ENCODE measurements at regions not wholly inside any gene's neighbourhood (a gene's known extent, or its start where the extent isn't known, plus 50 kb on each side); places are given as distances from the start of the nearest gene placed in this dataset.

DNA sequence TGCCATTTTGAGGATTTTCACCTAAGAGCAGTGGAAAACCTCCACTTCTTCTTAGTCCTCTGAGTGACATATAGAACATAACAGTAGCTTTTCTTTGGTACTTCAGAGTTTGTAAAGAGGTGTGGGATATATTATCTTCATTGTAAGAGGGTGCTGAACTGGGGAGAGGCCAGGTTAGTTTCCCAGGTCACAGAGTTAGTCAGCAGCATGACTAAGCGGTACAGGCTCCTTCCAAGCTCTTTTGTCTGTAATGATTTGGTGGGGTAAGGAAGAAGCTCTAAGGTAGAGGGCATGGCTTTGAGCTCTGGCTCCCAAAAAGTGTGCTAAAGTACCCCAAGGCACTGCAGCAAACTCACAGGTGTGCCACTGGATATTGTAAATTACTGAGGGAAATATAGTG lies 325.0 kb upstream of the PLXNA2 start:
- intact Hi-C loops (cut with DNase I) = no loop called here
- Histone ChIP-seq H3K36me3 (no peaks in the 10 kb centered on the region), H3K27ac (no peak overlapping the region), H3K9me3 (no peaks in the 10 kb centered on the region), H3K27me3 (no peaks in the 10 kb centered on the region), H3K4me3 (no peak overlapping the region), H3K4me1 (no peaks in the 10 kb centered on the region)
- TF ChIP-seq, protein P1, sequence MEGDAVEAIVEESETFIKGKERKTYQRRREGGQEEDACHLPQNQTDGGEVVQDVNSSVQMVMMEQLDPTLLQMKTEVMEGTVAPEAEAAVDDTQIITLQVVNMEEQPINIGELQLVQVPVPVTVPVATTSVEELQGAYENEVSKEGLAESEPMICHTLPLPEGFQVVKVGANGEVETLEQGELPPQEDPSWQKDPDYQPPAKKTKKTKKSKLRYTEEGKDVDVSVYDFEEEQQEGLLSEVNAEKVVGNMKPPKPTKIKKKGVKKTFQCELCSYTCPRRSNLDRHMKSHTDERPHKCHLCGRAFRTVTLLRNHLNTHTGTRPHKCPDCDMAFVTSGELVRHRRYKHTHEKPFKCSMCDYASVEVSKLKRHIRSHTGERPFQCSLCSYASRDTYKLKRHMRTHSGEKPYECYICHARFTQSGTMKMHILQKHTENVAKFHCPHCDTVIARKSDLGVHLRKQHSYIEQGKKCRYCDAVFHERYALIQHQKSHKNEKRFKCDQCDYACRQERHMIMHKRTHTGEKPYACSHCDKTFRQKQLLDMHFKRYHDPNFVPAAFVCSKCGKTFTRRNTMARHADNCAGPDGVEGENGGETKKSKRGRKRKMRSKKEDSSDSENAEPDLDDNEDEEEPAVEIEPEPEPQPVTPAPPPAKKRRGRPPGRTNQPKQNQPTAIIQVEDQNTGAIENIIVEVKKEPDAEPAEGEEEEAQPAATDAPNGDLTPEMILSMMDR (IDR thresholded peaks at IDR 0.05) = no peak
- no peak for DNase-seq (ENCODE audit: low spot score in 2 of 2)

DNA sequence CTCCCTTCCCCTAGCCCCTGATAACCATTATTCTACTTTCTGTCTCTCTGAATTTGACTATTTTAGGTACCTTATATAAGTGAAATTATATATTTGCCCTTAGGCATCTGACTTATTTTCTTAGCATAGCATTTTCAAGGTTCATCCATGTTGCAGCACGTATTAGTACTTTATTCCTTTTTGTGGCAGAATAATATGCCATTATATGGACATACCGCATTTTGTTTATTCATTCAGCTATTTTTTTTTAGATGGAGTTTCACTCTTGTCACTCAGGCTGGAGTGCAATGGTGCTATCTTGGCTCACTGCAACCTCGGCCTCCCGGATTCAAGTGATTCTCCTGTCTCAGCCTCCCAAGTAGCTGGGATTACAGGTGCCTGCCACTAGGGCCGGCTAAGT lies 326.2 kb upstream of the PLXNA2 start:
- intact Hi-C loops (cut with DNase I) = no loop called here
- Histone ChIP-seq H3K9me3 (no peaks in the 10 kb centered on the region), H3K27ac (no peak overlapping the region), H3K4me3 (no peak overlapping the region), H3K36me3 (no peaks in the 10 kb centered on the region), H3K4me1 (no peaks in the 10 kb centered on the region), H3K27me3 (no peaks in the 10 kb centered on the region)
- TF ChIP-seq, protein P1 (IDR thresholded peaks at IDR 0.05) = no peak
- DNase-seq (ENCODE audit: low spot score in 2 of 2) = no peak

DNA sequence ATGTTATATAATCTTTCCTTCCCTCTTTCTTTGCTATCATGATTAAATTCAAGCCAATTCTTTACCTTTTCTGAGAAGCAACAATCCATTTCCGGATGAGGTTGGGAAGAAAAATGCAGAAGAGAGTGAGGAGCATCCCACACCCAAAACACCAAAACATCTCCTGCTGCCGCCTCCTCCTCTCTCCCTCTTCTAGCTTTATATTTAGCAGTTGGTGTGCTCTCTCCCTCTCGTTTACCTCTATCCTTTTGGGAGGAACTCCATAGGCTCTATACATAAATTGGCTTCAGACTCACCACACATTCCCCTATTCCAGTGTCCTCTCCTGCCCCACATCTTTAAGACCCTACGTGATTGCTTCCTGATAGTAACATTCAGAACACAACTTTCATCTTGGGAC lies 332.2 kb upstream of the PLXNA2 start:
- Histone ChIP-seq H3K4me3 (no peak overlapping the region), H3K4me1 (peaks cover 0 to 3% of the 10 kb centered on the region in 2 donors), H3K27me3 (no peaks in the 10 kb centered on the region), H3K36me3 (no peaks in the 10 kb centered on the region), H3K9me3 (no peaks in the 10 kb centered on the region), H3K27ac (no peak overlapping the region)
- intact Hi-C loops (cut with DNase I) = no loop called here
- TF ChIP-seq, protein P1 (IDR thresholded peaks at IDR 0.05) = no peak
- no peak for DNase-seq (ENCODE audit: low spot score in 2 of 2)

DNA sequence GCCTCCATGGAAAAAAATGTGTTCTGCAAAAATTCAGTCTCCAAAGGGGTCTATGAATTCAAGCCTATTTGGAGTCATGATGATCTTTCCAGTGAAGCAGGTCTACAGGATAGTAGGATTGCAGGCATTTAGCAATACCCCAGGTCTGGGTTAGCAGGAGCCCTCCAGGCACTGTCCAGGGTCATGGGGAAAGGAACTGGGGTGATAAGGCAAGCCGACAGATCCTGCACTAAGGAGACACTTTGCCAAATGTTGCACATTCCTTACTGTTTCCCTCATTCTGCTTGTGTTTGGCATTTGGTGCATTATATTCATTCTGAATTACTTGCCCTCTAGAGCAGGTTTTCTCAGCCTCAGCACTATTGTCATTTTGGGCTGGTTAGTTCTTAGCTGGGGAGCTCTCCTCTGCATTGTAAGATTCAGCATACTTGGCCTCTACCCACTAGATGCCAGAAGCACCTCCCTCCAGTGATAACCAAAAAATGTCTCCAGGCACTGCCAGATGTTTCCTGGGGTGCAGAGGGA lies 333.3 kb upstream of the PLXNA2 start:
- Histone ChIP-seq H3K4me3 (no peak overlapping the region), H3K27me3 (no peaks in the 10 kb centered on the region), H3K9me3 (no peaks in the 10 kb centered on the region), H3K36me3 (no peaks in the 10 kb centered on the region), H3K4me1 (peaks cover 0 to 3% of the 10 kb centered on the region in 2 donors), H3K27ac (no peak overlapping the region)
- TF ChIP-seq, protein P1 (IDR thresholded peaks at IDR 0.05) = no peak
- no peak for DNase-seq (ENCODE audit: low spot score in 2 of 2)
- intact Hi-C loops (cut with DNase I) = no loop called here

DNA sequence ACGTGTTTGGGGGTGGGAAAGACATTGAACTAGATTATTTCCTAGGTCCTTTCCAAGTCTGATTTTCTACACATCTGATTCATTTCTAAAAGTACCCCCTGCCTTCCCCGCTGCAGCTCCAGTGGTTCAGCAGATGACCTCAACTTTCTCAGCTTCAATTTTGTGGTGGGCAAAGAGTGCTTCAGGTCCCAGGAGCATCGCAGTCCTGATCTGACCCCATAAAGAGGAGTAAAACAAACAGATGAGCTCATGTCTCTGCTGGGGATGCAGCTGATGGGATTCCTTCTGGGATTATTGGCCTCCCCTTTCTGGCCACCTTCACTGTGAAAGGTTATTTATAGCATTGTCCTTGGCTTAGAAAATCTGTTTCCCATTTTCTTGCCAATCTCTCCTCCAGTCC lies 337.0 kb upstream of the PLXNA2 start:
- TF ChIP-seq, protein P1 (IDR thresholded peaks at IDR 0.05) = no peak
- Histone ChIP-seq H3K4me1 (peaks cover 0 to 3% of the 10 kb centered on the region in 2 donors), H3K4me3 (no peak overlapping the region), H3K27ac (no peak overlapping the region), H3K27me3 (no peaks in the 10 kb centered on the region), H3K9me3 (no peaks in the 10 kb centered on the region), H3K36me3 (no peaks in the 10 kb centered on the region)
- no peak for DNase-seq (ENCODE audit: low spot score in 2 of 2)
- intact Hi-C loops (cut with DNase I) = no loop called here

DNA sequence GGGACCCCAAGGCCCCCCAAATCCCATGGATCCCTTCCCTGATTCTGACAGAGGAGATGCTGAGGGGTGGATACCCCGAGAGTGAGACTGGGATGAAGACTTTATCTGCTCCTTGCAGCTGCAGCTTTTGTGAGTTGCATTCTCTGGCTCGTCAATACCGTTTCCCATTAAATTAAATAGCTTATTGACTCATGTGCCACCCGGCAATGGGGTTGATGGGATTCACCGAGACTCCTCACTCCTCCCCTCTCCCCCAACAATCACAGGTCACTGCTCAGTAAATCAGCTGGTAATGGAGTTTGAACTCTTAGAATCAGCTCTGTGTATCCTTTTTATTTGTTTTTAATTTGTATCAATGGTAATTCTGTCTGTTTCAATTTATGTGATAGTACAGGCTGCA lies 337.5 kb upstream of the PLXNA2 start:
- TF ChIP-seq, protein P1 (IDR thresholded peaks at IDR 0.05) = no peak
- no peaks in the 10 kb centered on the region for H3K9me3 ChIP-seq
- H3K4me1 ChIP-seq = peaks cover 0 to 3% of the 10 kb centered on the region in 2 donors
- DNase-seq (ENCODE audit: low spot score in 2 of 2) = no peak
- no peaks in the 10 kb centered on the region for H3K27me3 ChIP-seq
- H3K36me3 ChIP-seq = no peaks in the 10 kb centered on the region
- H3K4me3 ChIP-seq = no peak overlapping the region
- no peak overlapping the region for H3K27ac ChIP-seq
- intact Hi-C loops (cut with DNase I) = no loop called here

Data from ascending aorta (tissue), 2 donors.